ENCODE measurements at regions not wholly inside any gene's neighbourhood (a gene's known extent, or its start where the extent isn't known, plus 50 kb on each side); places are given as distances from the start of the nearest gene placed in this dataset.

DNA sequence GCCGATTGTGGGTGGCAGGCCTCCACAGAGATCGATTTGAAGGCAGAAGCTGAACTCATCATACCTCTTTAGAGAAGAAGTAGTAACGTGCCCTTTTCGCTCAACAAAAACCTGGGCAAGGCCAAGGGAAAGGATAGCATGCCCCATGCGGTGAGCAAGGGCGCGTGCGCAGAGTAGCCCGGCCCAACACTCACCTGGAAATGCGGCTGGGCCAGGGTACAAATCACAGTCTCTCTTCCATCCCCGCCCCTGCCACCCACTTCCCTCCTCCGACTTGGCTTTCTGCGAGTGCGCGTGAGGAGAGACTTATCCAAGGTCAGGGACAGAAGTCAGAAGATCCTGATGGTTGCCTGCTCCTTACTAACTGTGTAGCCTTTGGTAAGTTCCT is 160.7 kb upstream of the C1orf21 start:
- no peak for TF ChIP-seq CTCF (conservative IDR thresholded peaks at IDR 0.05 in 1 of 2, IDR thresholded peaks at IDR 0.05 in 1 of 2; ENCODE audit: low read depth in 1 of 2, low read length in 2 of 2)
- no peak for TF ChIP-seq EZH2 (IDR thresholded peaks at IDR 0.05; ENCODE audit: low read length, missing control alignments)

Data from fibroblast of lung (primary cell).